ENCODE measurements at regions not wholly inside any gene's neighbourhood (a gene's known extent, or its start where the extent isn't known, plus 50 kb on each side); places are given as distances from the start of the nearest gene placed in this dataset.

GRCh38 chr7:110322796-110323195 lies 768.1 kb upstream of the LRRN3 start:
- WGBS: 97% methylated on average over 2 of the region's 2 CpGs
- Histone ChIP-seq H3K27ac (no peak overlapping the region), H3K9me3 (no peaks in the 10 kb centered on the region), H3K4me1 (replicated peaks) (no peaks in the 10 kb centered on the region), H3K36me3 (no peaks in the 10 kb centered on the region), H3K4me3 (no peak overlapping the region), H3K27me3 (replicated peaks; ENCODE audit: insufficient read depth) (no peaks in the 10 kb centered on the region)
- TF ChIP-seq POLR2AphosphoS5 (IDR thresholded peaks at IDR 0.05): no peak
- TF ChIP-seq POLR2A (IDR thresholded peaks at IDR 0.05): no peak
- TF ChIP-seq CTCF (IDR thresholded peaks at IDR 0.05): no peak
- DNase-seq (ENCODE audit: low spot score): no peak
- intact Hi-C loops (cut with DNase I): no loop called here

- no peaks in the 10 kb centered on the region for H3K4me1 ChIP-seq (replicated peaks)
- no peaks in the 10 kb centered on the region for H3K36me3 ChIP-seq
- no peaks in the 10 kb centered on the region for H3K9me3 ChIP-seq
- H3K27ac ChIP-seq: no peak overlapping the region
- DNase-seq (ENCODE audit: low spot score): no peak
- intact Hi-C loops (cut with DNase I): no loop called here
- TF ChIP-seq POLR2A (IDR thresholded peaks at IDR 0.05) (no peak), POLR2AphosphoS5 (IDR thresholded peaks at IDR 0.05) (no peak), CTCF (IDR thresholded peaks at IDR 0.05) (no peak)
- WGBS: 93% methylated on average over 4 of the region's 4 CpGs
- no peak overlapping the region for H3K4me3 ChIP-seq
- H3K27me3 ChIP-seq (replicated peaks; ENCODE audit: insufficient read depth): no peaks in the 10 kb centered on the region
Observed at GRCh38 chr7:110326966-110327365, 764.0 kb upstream of the LRRN3 start.

GRCh38 chr7:110336423-110336822 lies 754.5 kb upstream of the LRRN3 start:
- no peaks in the 10 kb centered on the region for H3K9me3 ChIP-seq
- intact Hi-C loops (cut with DNase I): no loop called here
- TF ChIP-seq CTCF (IDR thresholded peaks at IDR 0.05): no peak
- no peak for TF ChIP-seq POLR2A (IDR thresholded peaks at IDR 0.05)
- no peak for TF ChIP-seq POLR2AphosphoS5 (IDR thresholded peaks at IDR 0.05)
- H3K4me1 ChIP-seq (replicated peaks): no peaks in the 10 kb centered on the region
- no peaks in the 10 kb centered on the region for H3K27me3 ChIP-seq (replicated peaks; ENCODE audit: insufficient read depth)
- H3K36me3 ChIP-seq: no peaks in the 10 kb centered on the region
- no peak overlapping the region for H3K27ac ChIP-seq
- H3K4me3 ChIP-seq: no peak overlapping the region
- WGBS: 48% methylated on average over 1 of the region's 1 CpG
- DNase-seq (ENCODE audit: low spot score): no peak

DNA sequence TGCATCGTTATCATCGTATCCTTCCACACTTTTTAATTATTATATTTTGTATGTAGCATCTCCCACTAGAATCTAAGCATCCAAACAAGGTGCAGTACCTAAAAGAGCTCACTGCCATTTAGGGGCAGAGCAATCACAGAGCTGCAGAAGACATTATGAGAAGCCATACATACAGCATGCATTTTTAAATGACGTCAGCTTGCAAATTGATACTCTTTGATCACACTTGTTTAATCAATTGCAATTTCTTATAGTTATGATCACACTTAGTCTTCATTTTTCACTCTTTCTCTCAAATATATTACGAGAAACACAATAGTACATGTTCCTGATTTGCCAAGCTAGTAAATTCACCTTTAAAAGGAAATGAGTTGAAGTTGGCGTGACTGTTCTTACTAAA lies 753.3 kb upstream of the LRRN3 start:
- Histone ChIP-seq H3K36me3 (no peaks in the 10 kb centered on the region), H3K4me1 (replicated peaks) (no peaks in the 10 kb centered on the region), H3K27me3 (replicated peaks; ENCODE audit: insufficient read depth) (no peaks in the 10 kb centered on the region), H3K9me3 (no peaks in the 10 kb centered on the region), H3K4me3 (no peak overlapping the region), H3K27ac (no peak overlapping the region)
- intact Hi-C loops (cut with DNase I): no loop called here
- WGBS: 91% methylated on average over 5 of the region's 5 CpGs
- no peak for DNase-seq (ENCODE audit: low spot score)
- TF ChIP-seq CTCF (IDR thresholded peaks at IDR 0.05) (no peak), POLR2AphosphoS5 (IDR thresholded peaks at IDR 0.05) (no peak), POLR2A (IDR thresholded peaks at IDR 0.05) (no peak)

DNA sequence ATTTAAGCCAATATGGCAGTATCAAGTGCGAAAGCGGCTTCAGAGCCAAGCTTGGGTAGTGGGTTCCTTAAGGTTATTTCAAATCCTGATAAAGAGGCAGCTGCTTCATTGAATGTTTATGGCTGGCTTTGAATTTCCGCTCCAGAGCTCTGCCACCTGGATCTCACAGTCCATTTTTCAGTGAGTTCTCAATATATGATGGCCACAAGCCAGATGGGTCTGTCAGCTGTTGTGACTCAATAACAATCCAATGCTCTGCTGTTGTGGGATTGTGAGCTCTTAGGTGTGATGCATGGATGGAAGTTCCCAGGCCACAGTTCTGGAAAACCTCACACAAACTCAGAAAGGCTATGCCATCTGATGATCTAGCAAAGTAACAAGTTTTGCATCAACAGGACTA lies 743.8 kb upstream of the LRRN3 start:
- 94% methylated on average over 3 of the region's 3 CpGs for WGBS
- TF ChIP-seq POLR2A (IDR thresholded peaks at IDR 0.05) (no peak), CTCF (IDR thresholded peaks at IDR 0.05) (no peak), POLR2AphosphoS5 (IDR thresholded peaks at IDR 0.05) (no peak)

More for the DNA sequence above, 743.8 kb upstream of the LRRN3 start:
- Histone ChIP-seq H3K27ac (no peak overlapping the region), H3K36me3 (no peaks in the 10 kb centered on the region), H3K9me3 (no peaks in the 10 kb centered on the region), H3K4me1 (replicated peaks) (no peaks in the 10 kb centered on the region), H3K4me3 (no peak overlapping the region), H3K27me3 (replicated peaks; ENCODE audit: insufficient read depth) (no peaks in the 10 kb centered on the region)
- intact Hi-C loops (cut with DNase I): no loop called here
- DNase-seq (ENCODE audit: low spot score): no peak
